Erythroblast (primary cell): ENCODE measurements at regions not wholly inside any gene's neighbourhood (a gene's known extent, or its start where the extent isn't known, plus 50 kb on each side); places are given as distances from the start of the nearest gene placed in this dataset.

Experiments
- GATA1 ChIP-seq: IDR thresholded peaks from 2 replicates; pipeline ENCODE4 v1.6.1; 2011; ENCODE audit warnings: low read depth, mild to moderate bottlenecking, control low read depth, low read length, moderate library complexity
- POLR2A ChIP-seq: IDR thresholded peaks from 2 replicates; pipeline ENCODE4 v1.6.1; 2011; ENCODE audit warnings: mild to moderate bottlenecking, low read length

- TF ChIP-seq POLR2A: no peak
- no peak for TF ChIP-seq GATA1
Observed at GRCh38 chr3:56989977-56990640, 70.4 kb upstream of the SPATA12 start.
